IMR-90 (cell line): ENCODE measurements at regions not wholly inside any gene's neighbourhood (a gene's known extent, or its start where the extent isn't known, plus 50 kb on each side); places are given as distances from the start of the nearest gene placed in this dataset.

Source experiments
- ATAC-seq: fragments of 200-7000 bp; cut with Tn5 transposase; 2 replicates; pipeline ENCODE4 v1.9.1; 2020; ENCODE audit warnings: low read depth, mild to moderate bottlenecking, moderate library complexity
- BruUV-seq: library from RNA; stranded (reverse); fragments of 400-500 nt; replicated peaks from 2 replicates; lab custom pipeline; 2021; lab: Mats Ljungman, UMichigan
- CTCF ChIA-PET: fragments of 300-600 bp; formaldehyde crosslinking; extraction: SDS; loops from one replicate; lab custom pipeline; 2021; ENCODE audit warnings: antibody characterized with exemption; lab: Yijun Ruan, JAX
- POLR2A ChIA-PET: fragments of 300-600 bp; sonication (Branson Sonifier 250); formaldehyde crosslinking; loops from one replicate; lab custom pipeline; 2022; ENCODE audit warnings: antibody characterized with exemption; ENCODE audit not compliant: unreplicated experiment; lab: Charles Lee
- DNase-seq: peaks from one replicate; pipeline ENCODE4 v3.0.0; 2013
- H2AFZ ChIP-seq: replicated peaks from 2 replicates; pipeline ENCODE3; 2013; ENCODE audit warnings: low read length, mild to moderate bottlenecking; ENCODE audit not compliant: poor library complexity
- H2AK5ac ChIP-seq: 2 replicates; pipeline ENCODE4 v1.6.1; 2013; ENCODE audit warnings: low read depth, low read length, inconsistent platforms
- H2AK9ac ChIP-seq: replicated peaks from 2 replicates; pipeline ENCODE3; 2013; ENCODE audit warnings: mild to moderate bottlenecking, low read depth, low read length, moderate library complexity; ENCODE audit not compliant: poor library complexity
- H2BK120ac ChIP-seq: 2 replicates; pipeline ENCODE4 v1.6.1; 2013; ENCODE audit warnings: low read depth, low read length, inconsistent platforms
- H2BK15ac ChIP-seq: 3 replicates; pipeline ENCODE4 v1.6.1; 2013; ENCODE audit warnings: low read depth, low read length, inconsistent platforms
- H2BK20ac ChIP-seq: 2 replicates; pipeline ENCODE4 v1.6.1; 2013; ENCODE audit warnings: low read depth, mild to moderate bottlenecking, inconsistent platforms, low read length, moderate library complexity
- H2BK5ac ChIP-seq: 2 replicates; pipeline ENCODE4 v1.6.1; 2013; ENCODE audit warnings: mild to moderate bottlenecking, low read depth, low read length, inconsistent platforms; ENCODE audit not compliant: poor library complexity, severe bottlenecking
- H3K14ac ChIP-seq: replicated peaks from 2 replicates; pipeline ENCODE4 v1.6.1; 2013; ENCODE audit warnings: low read depth, low read length, inconsistent platforms
- H3K18ac ChIP-seq: 2 replicates; pipeline ENCODE4 v1.6.1; 2013; ENCODE audit warnings: low read depth, low read length, control low read depth
- H3K23ac ChIP-seq: 2 replicates; pipeline ENCODE4 v1.6.1; 2013; ENCODE audit warnings: low read depth, low read length, inconsistent platforms
- H3K27ac ChIP-seq: 2 replicates; pipeline ENCODE4 v1.5.1; 2013; ENCODE audit warnings: mild to moderate bottlenecking, control low read depth, low read length; ENCODE audit not compliant: insufficient read depth
- H3K27me3 ChIP-seq: 2 replicates; pipeline ENCODE4 v1.6.1; 2013; ENCODE audit warnings: low read length; ENCODE audit not compliant: control insufficient read depth, insufficient read depth
- H3K36me3 ChIP-seq: 2 replicates; pipeline ENCODE4 v1.6.1; 2013; ENCODE audit warnings: low read length, mixed read lengths; ENCODE audit not compliant: control insufficient read depth, insufficient read depth
- H3K4ac ChIP-seq: 2 replicates; pipeline ENCODE4 v1.6.1; 2013; ENCODE audit warnings: low read depth, low read length, inconsistent platforms
- H3K4me1 ChIP-seq: 2 replicates; pipeline ENCODE4 v1.6.1; 2013; ENCODE audit warnings: low read length, mixed read lengths; ENCODE audit not compliant: control insufficient read depth, insufficient read depth
- H3K4me2 ChIP-seq: 2 replicates; pipeline ENCODE4 v1.6.1; 2013; ENCODE audit warnings: low read depth, mild to moderate bottlenecking, control low read depth, low read length, moderate library complexity
- H3K4me3 ChIP-seq: 2 replicates; pipeline ENCODE4 v1.5.1; 2013; ENCODE audit warnings: low read depth, mild to moderate bottlenecking, control low read depth, low read length, moderate library complexity; ENCODE audit not compliant: insufficient read depth
- H3K56ac ChIP-seq: 2 replicates; pipeline ENCODE4 v1.6.1; 2013; ENCODE audit warnings: low read length, inconsistent platforms; ENCODE audit not compliant: insufficient read depth; ENCODE audit errors: extremely low read depth
- H3K79me1 ChIP-seq, 2 experiments: 2 replicates each; pipeline ENCODE4 v1.6.1; 2013; ENCODE audit warnings: low read length in 2 of 2, inconsistent platforms in 1 of 2, low read depth in 1 of 2
- H3K9ac ChIP-seq: 2 replicates; pipeline ENCODE4 v1.6.1; 2013; ENCODE audit warnings: low read depth, low read length, control low read depth
- H3K9me1 ChIP-seq: 2 replicates; pipeline ENCODE4 v1.6.1; 2013; ENCODE audit warnings: low read length, inconsistent platforms; ENCODE audit not compliant: insufficient read depth
- H3K9me3 ChIP-seq: 2 replicates; pipeline ENCODE4 v1.6.1; 2013; ENCODE audit warnings: low read length; ENCODE audit not compliant: control insufficient read depth, insufficient read depth
- H4K20me1 ChIP-seq: 2 replicates; pipeline ENCODE4 v1.6.1; 2013; ENCODE audit warnings: low read length, inconsistent platforms; ENCODE audit not compliant: insufficient read depth
- H4K5ac ChIP-seq: 2 replicates; pipeline ENCODE4 v1.6.1; 2013; ENCODE audit warnings: mild to moderate bottlenecking, low read depth, low read length, control low read depth
- H4K8ac ChIP-seq, 2 experiments: 2 replicates each; pipeline ENCODE4 v1.6.1; 2013; ENCODE audit warnings: low read depth in 2 of 2, low read length in 2 of 2, control low read depth in 1 of 2, inconsistent platforms in 1 of 2
- H4K91ac ChIP-seq: 2 replicates; pipeline ENCODE4 v1.6.1; 2013; ENCODE audit warnings: low read depth, low read length, inconsistent platforms; ENCODE audit not compliant: insufficient read depth
- BHLHE40 ChIP-seq: fragments of 150-350 bp; IDR thresholded peaks from 2 replicates; pipeline ENCODE4 v1.6.1; 2016; ENCODE audit warnings: mild to moderate bottlenecking, low read depth, low read length
- CEBPB ChIP-seq: IDR thresholded peaks from 2 replicates; pipeline ENCODE4 v1.6.1; 2012; ENCODE audit warnings: low read depth, low read length, improper control_type of control experiment
- CHD1 ChIP-seq: IDR thresholded peaks from 2 replicates; pipeline ENCODE4 v1.6.1; 2012; ENCODE audit warnings: low read depth, low read length, improper control_type of control experiment
- FOS ChIP-seq: fragments of 150-350 bp; IDR thresholded peaks from 2 replicates; pipeline ENCODE4 v1.6.1; 2016; ENCODE audit warnings: low read depth, low read length
- MAFK ChIP-seq: IDR thresholded peaks from 2 replicates; pipeline ENCODE4 v1.6.1; 2012; ENCODE audit warnings: low read depth, low read length, improper control_type of control experiment
- MAZ ChIP-seq: IDR thresholded peaks from 2 replicates; pipeline ENCODE4 v1.6.1; 2012; ENCODE audit warnings: low read depth, mild to moderate bottlenecking, low read length, improper control_type of control experiment, moderate library complexity, borderline replicate concordance
- MXI1 ChIP-seq: IDR thresholded peaks from 2 replicates; pipeline ENCODE4 v1.6.1; 2012; ENCODE audit warnings: low read depth, mild to moderate bottlenecking, low read length, moderate library complexity, borderline replicate concordance
- NFE2L2 ChIP-seq: fragments of 150-350 bp; IDR thresholded peaks from 2 replicates; pipeline ENCODE4 v1.6.1; 2016; ENCODE audit warnings: low read depth, mild to moderate bottlenecking, low read length
- POLR2A ChIP-seq: IDR thresholded peaks from 2 replicates; pipeline ENCODE4 v1.6.1; 2012; ENCODE audit warnings: mild to moderate bottlenecking, low read depth, low read length
- RAD21 ChIP-seq: IDR thresholded peaks from 2 replicates; pipeline ENCODE4 v1.6.1; 2012; ENCODE audit warnings: low read length, improper control_type of control experiment
- RCOR1 ChIP-seq: IDR thresholded peaks from 2 replicates; pipeline ENCODE4 v1.6.1; 2012; ENCODE audit warnings: mild to moderate bottlenecking, low read length, improper control_type of control experiment; ENCODE audit not compliant: insufficient replicate concordance
- RFX5 ChIP-seq: IDR thresholded peaks from 2 replicates; pipeline ENCODE4 v1.8.0; 2012; ENCODE audit warnings: low read depth, mild to moderate bottlenecking, low read length, moderate library complexity
- SMC3 ChIP-seq: fragments of 150-350 bp; IDR thresholded peaks from 2 replicates; pipeline ENCODE4 v1.6.1; 2016; ENCODE audit warnings: low read depth, mild to moderate bottlenecking, antibody characterized with exemption, low read length, moderate library complexity
- WGBS, 2 experiments: methylation state at CpG; one replicate each; pipeline versions ENCODE4 v1.1.5 to v1.1.7; 2013; ENCODE audit warnings: missing lambda C conversion rate in 2 of 2; ENCODE audit not compliant: insufficient read length in 1 of 2; ENCODE audit errors: extremely low coverage in 2 of 2; 5-methylcytosine and 5-hydroxymethylcytosine counted together
- dilution Hi-C: fragments of 300-500 bp; cut with HindIII; formaldehyde crosslinking; loops from one replicate; pipeline ENCODE4 v1.14.3; 2018; ENCODE audit warnings: low sequenced_read_pairs; ENCODE audit not compliant: unreplicated experiment
- in situ Hi-C: fragments of 300-500 bp; cut with MboI; formaldehyde crosslinking; loops from 3 replicates; pipeline ENCODE4 v1.14.3; 2019; ENCODE audit warnings: low sequenced_read_pairs, inconsistent platforms, mixed read lengths
- intact Hi-C: fragments of 100-400 bp; cut with micrococcal nuclease; formaldehyde crosslinking; loops from 2 replicates; pipeline ENCODE4 v1.10.0; 2022
- TF ChIP-seq, protein P1 (sequence below): fragments of 150-350 bp; IDR thresholded peaks from 2 replicates; pipeline ENCODE4 v1.6.1; 2016; ENCODE audit warnings: low read depth, mild to moderate bottlenecking, low read length, moderate library complexity, borderline replicate concordance
- TF ChIP-seq, protein P2 (sequence below): conservative IDR thresholded peaks from 2 replicates; pipeline ENCODE4 v1.5.1; 2012; ENCODE audit warnings: mild to moderate bottlenecking, low read depth, low read length, improper control_type of control experiment
- TF ChIP-seq, protein P3 (sequence below): fragments of 150-350 bp; IDR thresholded peaks from 2 replicates; pipeline ENCODE4 v1.6.1; 2017; ENCODE audit warnings: mild to moderate bottlenecking, antibody characterized with exemption, low read length, low read depth

GRCh38 chr1:221527302-221527701 lies 214.6 kb downstream of the DUSP10 start:
- H3K18ac ChIP-seq = no peak overlapping the region
- TF ChIP-seq SMC3 = no peak
- TF ChIP-seq MAZ = no peak
- TF ChIP-seq RAD21 = no peak
- TF ChIP-seq CHD1 = no peak
- no peak for TF ChIP-seq BHLHE40
- TF ChIP-seq, protein P1, sequence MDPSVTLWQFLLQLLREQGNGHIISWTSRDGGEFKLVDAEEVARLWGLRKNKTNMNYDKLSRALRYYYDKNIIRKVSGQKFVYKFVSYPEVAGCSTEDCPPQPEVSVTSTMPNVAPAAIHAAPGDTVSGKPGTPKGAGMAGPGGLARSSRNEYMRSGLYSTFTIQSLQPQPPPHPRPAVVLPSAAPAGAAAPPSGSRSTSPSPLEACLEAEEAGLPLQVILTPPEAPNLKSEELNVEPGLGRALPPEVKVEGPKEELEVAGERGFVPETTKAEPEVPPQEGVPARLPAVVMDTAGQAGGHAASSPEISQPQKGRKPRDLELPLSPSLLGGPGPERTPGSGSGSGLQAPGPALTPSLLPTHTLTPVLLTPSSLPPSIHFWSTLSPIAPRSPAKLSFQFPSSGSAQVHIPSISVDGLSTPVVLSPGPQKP = no peak
- TF ChIP-seq, protein P2, sequence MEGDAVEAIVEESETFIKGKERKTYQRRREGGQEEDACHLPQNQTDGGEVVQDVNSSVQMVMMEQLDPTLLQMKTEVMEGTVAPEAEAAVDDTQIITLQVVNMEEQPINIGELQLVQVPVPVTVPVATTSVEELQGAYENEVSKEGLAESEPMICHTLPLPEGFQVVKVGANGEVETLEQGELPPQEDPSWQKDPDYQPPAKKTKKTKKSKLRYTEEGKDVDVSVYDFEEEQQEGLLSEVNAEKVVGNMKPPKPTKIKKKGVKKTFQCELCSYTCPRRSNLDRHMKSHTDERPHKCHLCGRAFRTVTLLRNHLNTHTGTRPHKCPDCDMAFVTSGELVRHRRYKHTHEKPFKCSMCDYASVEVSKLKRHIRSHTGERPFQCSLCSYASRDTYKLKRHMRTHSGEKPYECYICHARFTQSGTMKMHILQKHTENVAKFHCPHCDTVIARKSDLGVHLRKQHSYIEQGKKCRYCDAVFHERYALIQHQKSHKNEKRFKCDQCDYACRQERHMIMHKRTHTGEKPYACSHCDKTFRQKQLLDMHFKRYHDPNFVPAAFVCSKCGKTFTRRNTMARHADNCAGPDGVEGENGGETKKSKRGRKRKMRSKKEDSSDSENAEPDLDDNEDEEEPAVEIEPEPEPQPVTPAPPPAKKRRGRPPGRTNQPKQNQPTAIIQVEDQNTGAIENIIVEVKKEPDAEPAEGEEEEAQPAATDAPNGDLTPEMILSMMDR = no peak
- no peak for TF ChIP-seq POLR2A
- no peak for TF ChIP-seq MAFK
- no peak for TF ChIP-seq RFX5
- no peak for TF ChIP-seq CEBPB
- no peak for TF ChIP-seq MXI1
- TF ChIP-seq FOS = no peak
- TF ChIP-seq NFE2L2 = no peak
- TF ChIP-seq, protein P3, sequence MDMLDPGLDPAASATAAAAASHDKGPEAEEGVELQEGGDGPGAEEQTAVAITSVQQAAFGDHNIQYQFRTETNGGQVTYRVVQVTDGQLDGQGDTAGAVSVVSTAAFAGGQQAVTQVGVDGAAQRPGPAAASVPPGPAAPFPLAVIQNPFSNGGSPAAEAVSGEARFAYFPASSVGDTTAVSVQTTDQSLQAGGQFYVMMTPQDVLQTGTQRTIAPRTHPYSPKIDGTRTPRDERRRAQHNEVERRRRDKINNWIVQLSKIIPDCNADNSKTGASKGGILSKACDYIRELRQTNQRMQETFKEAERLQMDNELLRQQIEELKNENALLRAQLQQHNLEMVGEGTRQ = no peak
- TF ChIP-seq RCOR1 = no peak
- H3K9ac ChIP-seq = no peak overlapping the region
- intact Hi-C loops = no loop called here
- H3K36me3 ChIP-seq = no peaks in the 10 kb centered on the region
- no peaks in the 10 kb centered on the region for H3K9me3 ChIP-seq
- DNase-seq (no peak), ATAC-seq (no peak)
- no peaks in the 10 kb centered on the region for H3K79me1 ChIP-seq
- no peak overlapping the region for H2BK15ac ChIP-seq
- H4K5ac ChIP-seq = no peak overlapping the region
- H2AK5ac ChIP-seq = no peak overlapping the region
- no peak overlapping the region for H3K4me3 ChIP-seq
- in situ Hi-C loops = no loop called here
- no TSS peak for BruUV-seq
- no peak overlapping the region for H2AFZ ChIP-seq
- no peak overlapping the region for H3K56ac ChIP-seq
- H3K4me2 ChIP-seq = no peak overlapping the region
- H4K8ac ChIP-seq = no peak overlapping the region
- CTCF ChIA-PET = interaction anchor here (0.6 to 1.4 kb wide), 3 partner anchors 16 to 593 kb away, joined by 5 to 8 read pairs (median 5); no protein-coding TSS in a partner anchor
- no peak overlapping the region for H2BK5ac ChIP-seq
- no peak overlapping the region for H3K23ac ChIP-seq
- no peak overlapping the region for H4K91ac ChIP-seq
- peaks cover 3% of the 10 kb centered on the region; the same call in 1 of the 2 replicates for H3K9me1 ChIP-seq
- H3K14ac ChIP-seq = no peak overlapping the region
- H3K4me1 ChIP-seq = no peaks in the 10 kb centered on the region
- no peak overlapping the region for H2BK20ac ChIP-seq
- no peaks in the 10 kb centered on the region; the same call in 1 of the 2 replicates for H3K27me3 ChIP-seq
- POLR2A ChIA-PET = interaction anchor here (1.1 kb wide), 1 partner anchor 26 kb away, joined by 3 read pairs; no protein-coding TSS in a partner anchor
- no peak overlapping the region for H2AK9ac ChIP-seq
- dilution Hi-C loops = no loop called here
- WGBS, 2 experiments = no CpG with 5 or more reads among the region's 3 CpGs
- no peak overlapping the region for H3K4ac ChIP-seq
- no peak overlapping the region for H2BK120ac ChIP-seq
- no peak overlapping the region for H3K27ac ChIP-seq
- H4K20me1 ChIP-seq = no peaks in the 10 kb centered on the region
